HG02981 (cell line): ENCODE measurements at regions not wholly inside any gene's neighbourhood (a gene's known extent, or its start where the extent isn't known, plus 50 kb on each side); places are given as distances from the start of the nearest gene placed in this dataset.
"Not testable (repeated sequence)": the region's sequence is repeated elsewhere in the genome, so short reads cannot be mapped to it uniquely, and the experiment has no call there.

Experiments
- ATAC-seq: cut with Tn5 transposase; IDR thresholded peaks from one replicate; pipeline ENCODE4 v1.9.1; 2021; ENCODE audit warnings: mild to moderate bottlenecking, moderate library complexity; ENCODE audit not compliant: unreplicated experiment

DNA sequence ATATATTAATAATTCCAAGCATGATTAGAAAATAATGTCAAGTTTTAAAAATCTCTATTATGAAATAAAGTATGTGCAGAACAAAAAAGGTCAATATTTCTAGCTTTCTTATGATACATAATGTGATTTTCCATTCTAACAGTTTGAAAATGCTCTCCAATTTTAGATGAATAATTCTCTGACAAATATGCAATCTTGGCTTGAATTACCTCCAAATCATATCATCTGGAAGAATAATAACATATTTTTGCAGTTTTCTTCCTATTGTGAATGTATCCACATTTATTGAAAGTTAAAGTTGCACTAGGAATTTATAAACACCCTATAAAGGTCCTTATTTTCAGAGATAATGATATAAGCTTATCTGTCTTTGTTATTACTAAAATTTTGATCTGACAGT, 548.5 kb upstream of the SLC10A2 start:
- ATAC-seq = no peak

DNA sequence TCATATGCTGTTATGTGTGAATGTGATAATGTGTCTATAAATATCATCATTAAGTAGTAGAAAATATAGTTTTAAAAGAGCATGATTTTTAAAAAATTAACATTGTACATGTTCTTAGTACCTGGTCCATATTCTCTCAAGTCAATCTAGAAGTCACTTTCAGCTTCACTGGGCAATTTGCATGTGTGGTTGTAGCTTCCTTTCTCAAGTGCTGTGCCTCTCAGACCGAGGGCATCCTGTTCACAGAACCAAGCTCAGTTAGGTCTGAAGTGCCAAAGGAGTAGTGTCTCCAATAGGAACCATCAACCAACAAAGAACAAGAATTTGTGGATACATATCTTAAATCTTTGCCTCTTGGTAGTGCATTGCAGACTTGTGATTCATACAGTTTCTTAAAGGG, 541.8 kb upstream of the SLC10A2 start:
- ATAC-seq = peak; percentile 87

GRCh38 chr13:103605546-103606326, 539.5 kb upstream of the SLC10A2 start:
- ATAC-seq = no peak

DNA sequence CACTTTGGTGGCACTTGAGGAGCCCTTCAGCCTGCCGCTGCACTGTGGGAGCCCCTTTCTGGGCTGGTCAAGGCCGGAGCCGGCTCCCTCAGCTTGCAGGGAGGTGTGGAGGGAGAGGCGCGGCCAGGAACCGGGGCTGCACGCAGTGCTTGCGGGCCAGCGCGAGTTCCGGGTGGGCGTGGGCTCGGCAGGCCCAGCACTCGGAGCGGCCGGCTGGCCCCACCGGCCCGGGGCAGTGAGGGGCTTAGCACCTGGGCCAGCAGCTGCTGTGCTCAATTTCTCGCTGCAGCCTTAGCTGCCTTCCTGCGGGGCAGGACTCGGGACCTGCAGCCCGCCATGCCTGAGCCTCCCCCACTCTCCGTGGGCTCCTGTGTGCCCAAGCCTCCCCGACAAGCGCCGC, 533.7 kb upstream of the SLC10A2 start:
- not testable (repeated sequence) for ATAC-seq

- no peak for ATAC-seq
Measured at GRCh38 chr13:103598671-103599070, 532.5 kb upstream of the SLC10A2 start.

DNA sequence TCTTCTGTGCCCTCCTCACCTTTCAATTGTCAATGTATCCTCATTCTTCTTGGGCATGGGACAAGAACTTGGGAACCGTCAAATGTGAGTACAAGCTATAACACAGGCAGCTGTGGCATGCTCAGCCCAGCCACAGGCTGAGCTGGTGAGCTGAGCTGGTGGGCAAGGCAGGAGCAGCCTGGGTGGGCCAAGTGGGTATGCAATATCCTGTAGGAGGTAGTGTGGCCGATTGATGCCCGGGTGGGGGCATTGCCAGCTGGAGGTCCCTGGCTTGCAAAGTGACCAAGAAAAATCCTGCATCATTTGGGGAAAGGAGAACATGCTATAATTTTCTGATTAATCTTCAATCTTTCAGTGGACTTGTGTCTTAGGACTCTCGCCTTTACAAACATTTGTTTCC, 507.2 kb upstream of the SLC10A2 start:
- no peak for ATAC-seq

DNA sequence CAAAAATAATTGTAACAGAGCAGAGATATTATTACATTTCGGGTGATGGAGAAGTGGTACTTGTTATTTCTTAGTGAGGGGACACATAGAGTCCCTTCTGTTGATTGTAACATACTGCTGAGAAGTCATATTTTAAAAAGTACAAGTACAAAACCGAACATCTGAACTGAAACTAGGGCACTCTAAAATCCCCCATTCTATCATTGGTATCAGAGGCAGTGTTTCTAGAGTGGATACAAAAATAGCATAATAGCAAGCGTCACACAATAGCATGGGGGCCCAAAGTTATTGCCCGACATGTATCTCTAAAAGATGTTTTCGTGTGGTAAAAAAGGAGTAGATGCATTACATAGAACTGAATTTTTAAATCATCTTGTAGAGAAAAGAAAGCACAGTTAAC, 502.1 kb upstream of the SLC10A2 start:
- ATAC-seq = no peak

DNA sequence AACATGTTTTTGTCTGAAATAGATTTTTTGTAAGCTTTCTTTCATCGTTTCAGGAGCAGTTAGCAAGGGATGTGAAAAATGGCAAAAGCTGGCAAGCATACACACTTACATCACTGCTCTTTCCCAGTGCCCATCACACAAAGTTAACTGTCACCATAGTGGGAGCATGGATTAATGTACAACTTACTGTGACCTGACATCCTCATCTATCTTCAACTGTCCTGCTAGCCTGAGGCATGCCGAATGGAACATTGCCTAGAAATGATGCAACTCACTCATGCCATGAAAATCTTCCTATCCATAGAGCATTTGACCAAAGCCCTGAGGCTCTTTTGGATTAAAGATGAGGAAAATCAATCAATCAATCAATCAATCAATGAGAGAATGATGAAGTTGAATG, 491.7 kb upstream of the SLC10A2 start:
- no peak for ATAC-seq

DNA sequence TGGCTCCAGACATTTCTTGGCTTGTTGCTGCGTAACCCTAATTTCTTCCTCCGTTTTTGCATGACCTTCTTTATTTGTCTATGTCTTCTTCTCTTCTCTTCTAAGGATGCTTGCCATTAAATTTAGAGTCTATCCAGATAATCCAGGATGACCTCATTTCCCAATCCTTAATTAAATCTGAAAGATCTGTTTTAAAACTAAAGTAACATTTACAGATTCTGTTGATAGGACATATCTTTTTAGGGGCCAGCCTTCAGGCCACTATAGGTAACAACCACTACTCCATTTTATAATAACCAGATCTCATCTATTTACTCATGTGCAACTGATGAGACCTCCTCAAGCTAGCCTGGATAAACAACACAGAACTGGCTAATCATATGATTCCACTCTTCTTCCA, 490.5 kb upstream of the SLC10A2 start:
- no peak for ATAC-seq

DNA sequence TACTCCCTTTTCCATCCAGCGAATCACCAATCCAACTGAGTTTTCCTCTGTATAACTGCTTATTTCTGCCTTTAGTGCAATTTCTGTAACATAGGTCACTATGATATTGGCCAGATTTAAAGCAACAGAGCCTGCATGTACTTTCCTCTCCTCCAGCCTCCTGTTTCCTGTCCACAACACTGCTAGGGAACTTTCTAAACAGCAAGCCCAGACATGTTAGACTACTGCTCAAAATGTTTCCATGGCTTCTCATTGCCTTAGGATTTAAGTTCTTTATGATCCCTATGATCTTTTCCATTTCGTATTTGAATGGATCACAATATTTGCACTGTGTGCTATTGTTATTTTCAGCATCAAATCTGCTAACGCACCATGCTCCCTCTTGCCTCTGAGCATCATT, 481.7 kb upstream of the SLC10A2 start:
- ATAC-seq = no peak

DNA sequence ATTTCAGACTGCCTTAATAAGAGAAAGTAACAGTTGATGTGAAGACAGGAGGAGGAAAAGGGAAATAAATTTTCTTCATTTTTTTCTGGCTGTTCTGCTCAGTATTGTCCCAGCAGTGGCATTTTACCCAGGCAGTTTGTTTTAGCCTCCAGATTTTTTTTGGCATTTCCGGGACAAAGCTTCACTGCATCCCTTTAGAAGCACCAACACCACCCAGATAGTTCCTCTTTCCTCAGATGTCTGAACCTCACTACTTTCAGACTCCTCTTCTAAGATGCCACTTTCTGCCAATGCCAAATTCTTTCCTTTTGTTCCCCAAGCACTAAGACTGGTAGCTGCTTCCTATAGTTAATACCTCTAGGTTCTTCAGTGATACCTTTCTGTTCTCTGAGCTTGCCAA, 480.1 kb upstream of the SLC10A2 start:
- ATAC-seq = no peak

GRCh38 chr13:103542648-103543047, 476.4 kb upstream of the SLC10A2 start:
- ATAC-seq = no peak

GRCh38 chr13:103540382-103540765, 474.2 kb upstream of the SLC10A2 start:
- no peak for ATAC-seq

- no peak for ATAC-seq
Measured at GRCh38 chr13:103539721-103540381, 473.6 kb upstream of the SLC10A2 start.

GRCh38 chr13:103539265-103539664, 473.0 kb upstream of the SLC10A2 start:
- no peak for ATAC-seq

- no peak for ATAC-seq
Measured at GRCh38 chr13:103537616-103538015, 471.4 kb upstream of the SLC10A2 start.

DNA sequence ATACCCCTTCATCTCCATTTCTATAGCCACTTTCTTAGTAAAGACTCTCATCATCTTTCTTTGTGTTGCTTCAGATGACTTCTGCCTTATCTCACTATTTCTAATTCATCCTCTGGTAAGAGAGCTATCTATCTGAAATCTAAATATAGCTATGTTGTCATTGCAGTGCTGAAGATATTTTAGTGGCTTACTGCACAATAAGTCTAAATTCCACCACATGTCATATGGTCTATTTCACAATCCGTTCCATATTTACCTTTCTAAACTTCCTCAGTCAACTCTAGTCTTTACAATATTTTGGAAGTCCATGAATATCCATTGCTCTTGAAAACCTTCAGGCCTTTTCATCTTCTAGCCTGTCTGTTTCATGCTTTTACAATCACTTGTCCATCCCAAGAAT, 465.1 kb upstream of the SLC10A2 start:
- no peak for ATAC-seq

GRCh38 chr13:103528437-103528836, 462.2 kb upstream of the SLC10A2 start:
- ATAC-seq = no peak

- ATAC-seq = no peak
Measured at GRCh38 chr13:103525530-103525929, 459.3 kb upstream of the SLC10A2 start.

- no peak for ATAC-seq
Measured at GRCh38 chr13:103523858-103524257, 457.6 kb upstream of the SLC10A2 start.

DNA sequence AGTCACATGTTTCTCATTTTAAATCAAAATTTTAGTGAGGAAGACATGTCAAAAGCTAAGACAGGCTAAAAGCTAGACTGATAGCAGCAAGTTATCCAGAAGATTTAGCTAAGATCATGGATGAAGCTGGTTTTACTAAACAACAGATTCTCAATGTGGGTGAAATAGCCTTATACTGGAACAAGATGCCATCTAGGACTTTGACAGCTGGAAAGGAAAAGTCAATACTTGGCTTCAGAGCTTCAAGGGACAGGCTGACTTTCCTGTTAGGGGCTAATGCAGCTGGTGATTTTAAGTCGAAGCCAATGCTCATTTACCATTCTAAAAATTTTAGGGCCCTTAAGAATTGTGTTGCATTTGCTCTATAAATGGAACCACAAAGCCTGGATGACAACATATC, 455.3 kb upstream of the SLC10A2 start:
- no peak for ATAC-seq

GRCh38 chr13:103517768-103518102, 451.5 kb upstream of the SLC10A2 start:
- ATAC-seq = peak; percentile 26
